ENCODE measurements at regions not wholly inside any gene's neighbourhood (a gene's known extent, or its start where the extent isn't known, plus 50 kb on each side); places are given as distances from the start of the nearest gene placed in this dataset.

DNA sequence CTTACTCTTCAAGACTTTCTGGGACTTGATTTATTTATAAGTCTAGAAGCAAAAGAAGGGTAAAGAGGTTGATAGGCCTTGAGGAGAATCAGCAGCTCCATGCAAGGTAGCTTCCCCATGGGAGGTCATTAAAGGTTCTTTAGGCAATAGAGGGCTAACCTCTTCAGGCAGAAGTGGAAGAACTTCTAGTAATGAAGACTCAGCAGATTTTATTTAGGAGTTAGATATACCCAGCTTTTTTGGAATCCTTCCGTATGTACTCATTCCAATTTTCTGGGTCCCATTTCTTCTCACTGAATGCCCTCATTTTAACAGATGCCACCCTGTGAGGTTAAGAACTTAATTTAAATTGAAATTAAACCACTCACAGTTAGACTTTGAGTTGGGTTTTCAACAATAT is 565.6 kb downstream of the LRFN5 start:
- no peaks in the 10 kb centered on the region for H3K4me1 Mint-ChIP-seq
- DNase-seq (ENCODE audit: low spot score in 2 of 2), result no peak
- ATAC-seq, result no peak
- H3K27ac Mint-ChIP-seq, result no peak overlapping the region
- no peak overlapping the region for H3K4me3 Mint-ChIP-seq
- peaks cover 14% of the 10 kb centered on the region for H3K9me3 Mint-ChIP-seq
- H3K36me3 Mint-ChIP-seq, result no peaks in the 10 kb centered on the region

- H3K9me3 Mint-ChIP-seq, result peaks cover 8% of the 10 kb centered on the region
- DNase-seq (ENCODE audit: low spot score in 2 of 2) (no peak), ATAC-seq (no peak)
- no peak overlapping the region for H3K27ac Mint-ChIP-seq
- no peaks in the 10 kb centered on the region for H3K4me1 Mint-ChIP-seq
- H3K4me3 Mint-ChIP-seq, result no peak overlapping the region
- H3K36me3 Mint-ChIP-seq, result no peaks in the 10 kb centered on the region
These were observed 556.5 kb downstream of the LRFN5 start for GRCh38 chr14:42163136-42163535.

DNA sequence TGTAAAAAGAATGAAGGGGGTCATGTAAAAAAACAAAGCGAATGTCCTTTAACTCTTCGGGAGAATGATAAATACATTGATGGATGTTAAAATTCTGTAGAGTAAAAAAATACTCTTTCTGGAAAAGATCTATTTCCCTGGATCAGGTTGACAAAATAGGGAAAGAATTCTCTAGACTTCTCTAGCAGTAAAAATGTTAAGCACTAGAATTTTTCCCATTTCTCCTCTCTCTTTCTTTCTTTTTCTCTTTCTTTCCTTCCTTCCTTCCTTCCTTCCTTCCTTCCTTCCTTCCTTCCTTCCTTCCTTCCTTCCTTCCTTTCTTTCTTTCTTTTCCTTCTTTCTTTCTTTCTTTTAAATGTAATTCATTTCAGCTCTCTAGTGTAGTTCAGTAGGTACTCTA is 552.5 kb downstream of the LRFN5 start:
- DNase-seq (ENCODE audit: low spot score in 2 of 2), result no peak
- no peak overlapping the region for H3K4me3 Mint-ChIP-seq
- no peak overlapping the region for H3K27ac Mint-ChIP-seq
- H3K9me3 Mint-ChIP-seq, result peaks cover 6% of the 10 kb centered on the region
- no peaks in the 10 kb centered on the region for H3K4me1 Mint-ChIP-seq
- ATAC-seq, result no peak
- no peaks in the 10 kb centered on the region for H3K36me3 Mint-ChIP-seq

DNA sequence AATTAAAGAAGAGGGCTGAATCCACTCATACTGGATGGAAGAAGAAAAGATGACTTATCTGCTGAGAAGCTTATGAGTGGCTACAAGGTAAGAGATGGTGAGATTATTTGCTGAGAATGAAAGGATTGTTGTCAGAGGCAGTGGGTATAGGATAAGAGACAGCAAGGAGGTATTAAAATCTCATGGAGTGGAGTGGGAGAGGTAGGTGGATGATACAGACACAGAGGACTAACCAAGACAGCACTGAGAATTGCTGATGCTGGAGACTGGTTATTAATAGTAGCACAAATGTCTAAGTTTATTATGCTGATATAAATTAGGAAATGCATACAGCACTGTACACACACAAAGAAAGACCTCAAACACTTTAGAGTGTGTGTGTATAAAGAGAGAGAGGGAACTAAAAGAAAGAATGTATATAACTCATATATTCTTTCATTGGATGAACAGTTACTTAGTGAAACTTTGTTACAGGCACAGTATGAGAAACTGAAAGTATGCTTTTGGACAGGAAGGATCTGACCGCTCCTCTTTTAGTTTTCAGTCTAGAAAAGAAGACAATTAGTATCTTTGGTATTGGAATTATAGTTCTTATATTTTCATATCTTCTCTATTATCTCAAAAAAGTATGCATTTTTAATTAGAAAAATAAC is 543.1 kb downstream of the LRFN5 start:
- Mint-ChIP-seq H3K36me3 (no peaks in the 10 kb centered on the region), H3K4me1 (no peaks in the 10 kb centered on the region), H3K9me3 (peaks cover 12% of the 10 kb centered on the region), H3K4me3 (no peak overlapping the region), H3K27ac (no peak overlapping the region)
- ATAC-seq, result no peak
- DNase-seq (ENCODE audit: low spot score in 2 of 2), result no peak

DNA sequence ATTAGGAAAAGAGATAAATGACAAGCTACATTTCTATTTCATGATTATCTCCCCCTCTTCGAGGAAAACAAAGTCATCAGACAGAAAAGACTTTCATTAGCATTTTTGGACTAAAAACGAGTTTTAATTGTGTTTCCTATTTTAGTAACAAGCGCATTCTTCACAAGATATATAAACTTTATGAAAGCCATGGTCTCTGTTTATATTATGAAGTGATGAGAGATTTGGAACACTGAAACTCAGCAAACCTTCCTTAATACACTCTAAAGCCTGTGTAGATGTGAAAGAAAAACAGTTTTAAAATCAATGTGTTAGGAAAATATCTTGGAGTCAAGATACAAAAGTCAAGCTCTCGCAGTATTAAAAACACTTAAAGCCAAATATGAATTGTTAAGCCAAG is 539.1 kb downstream of the LRFN5 start:
- DNase-seq (ENCODE audit: low spot score in 2 of 2), result no peak
- H3K9me3 Mint-ChIP-seq, result peaks cover 12% of the 10 kb centered on the region
- H3K4me1 Mint-ChIP-seq, result no peaks in the 10 kb centered on the region
- no peaks in the 10 kb centered on the region for H3K36me3 Mint-ChIP-seq
- H3K27ac Mint-ChIP-seq, result no peak overlapping the region
- ATAC-seq, result no peak
- no peak overlapping the region for H3K4me3 Mint-ChIP-seq

DNA sequence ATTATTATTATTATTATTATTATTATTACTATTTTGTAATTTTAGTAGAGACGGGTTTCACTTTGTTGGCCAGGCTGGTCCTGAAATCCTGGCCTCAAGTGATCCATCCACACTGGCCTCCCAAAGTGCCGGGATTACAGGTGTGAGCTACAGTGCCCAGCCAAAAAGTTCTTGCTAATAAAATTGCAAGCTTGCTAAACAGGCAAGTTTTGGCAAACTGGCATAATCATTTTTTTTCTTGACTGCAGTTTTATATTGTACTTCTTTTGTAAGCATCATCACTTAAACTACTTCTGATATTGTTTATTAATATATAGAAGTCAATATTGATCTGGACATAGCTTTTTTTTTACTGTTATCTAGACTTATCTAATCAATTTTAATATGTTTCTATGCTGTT is 536.4 kb downstream of the LRFN5 start:
- Mint-ChIP-seq H3K4me3 (no peak overlapping the region), H3K36me3 (no peaks in the 10 kb centered on the region), H3K4me1 (no peaks in the 10 kb centered on the region), H3K9me3 (peaks cover 10% of the 10 kb centered on the region), H3K27ac (no peak overlapping the region)
- DNase-seq (ENCODE audit: low spot score in 2 of 2), result no peak
- no peak for ATAC-seq

GRCh38 chr14:42141328-42141727 is 534.7 kb downstream of the LRFN5 start:
- no peak overlapping the region for H3K27ac Mint-ChIP-seq
- no peaks in the 10 kb centered on the region for H3K4me1 Mint-ChIP-seq
- no peaks in the 10 kb centered on the region for H3K36me3 Mint-ChIP-seq
- DNase-seq (ENCODE audit: low spot score in 2 of 2) (no peak), ATAC-seq (no peak)
- peaks cover 9% of the 10 kb centered on the region for H3K9me3 Mint-ChIP-seq
- no peak overlapping the region for H3K4me3 Mint-ChIP-seq

GRCh38 chr14:42140831-42141279 is 534.2 kb downstream of the LRFN5 start:
- H3K36me3 Mint-ChIP-seq, result no peaks in the 10 kb centered on the region
- peaks cover 9% of the 10 kb centered on the region for H3K9me3 Mint-ChIP-seq
- no peak overlapping the region for H3K27ac Mint-ChIP-seq
- no peak for ATAC-seq
- no peaks in the 10 kb centered on the region for H3K4me1 Mint-ChIP-seq
- no peak for DNase-seq (ENCODE audit: low spot score in 2 of 2)
- H3K4me3 Mint-ChIP-seq, result no peak overlapping the region

- H3K4me1 Mint-ChIP-seq, result no peaks in the 10 kb centered on the region
- H3K27ac Mint-ChIP-seq, result no peak overlapping the region
- ATAC-seq (no peak), DNase-seq (ENCODE audit: low spot score in 2 of 2) (no peak)
- H3K36me3 Mint-ChIP-seq, result no peaks in the 10 kb centered on the region
- H3K4me3 Mint-ChIP-seq, result no peak overlapping the region
- peaks cover 9% of the 10 kb centered on the region for H3K9me3 Mint-ChIP-seq
These were observed 533.3 kb downstream of the LRFN5 start for GRCh38 chr14:42140001-42140400.

- Mint-ChIP-seq H3K4me1 (no peaks in the 10 kb centered on the region), H3K36me3 (no peaks in the 10 kb centered on the region), H3K4me3 (no peak overlapping the region), H3K9me3 (peaks cover 13% of the 10 kb centered on the region), H3K27ac (no peak overlapping the region)
- ATAC-seq (no peak), DNase-seq (ENCODE audit: low spot score in 2 of 2) (no peak)
These were observed 531.7 kb downstream of the LRFN5 start for GRCh38 chr14:42138406-42138805.

DNA sequence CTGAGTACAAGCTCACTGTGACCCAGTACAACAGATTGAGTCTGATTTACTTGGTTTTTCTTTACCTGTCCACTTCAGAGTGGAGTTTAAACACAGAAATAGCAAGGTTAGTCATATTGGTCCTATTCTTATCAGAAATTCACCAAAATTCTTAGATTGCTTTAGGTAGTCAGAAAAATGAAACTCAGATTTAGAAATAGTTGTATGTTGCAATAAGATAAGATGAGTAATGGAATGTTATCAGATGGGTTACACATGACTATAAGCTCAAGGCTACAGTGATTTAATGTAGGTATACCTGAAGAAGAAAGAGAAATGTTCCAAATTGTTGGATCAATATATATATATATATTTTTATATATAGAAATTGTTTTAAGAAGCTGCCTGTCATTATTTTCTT is 524.1 kb downstream of the LRFN5 start:
- Mint-ChIP-seq H3K9me3 (peaks cover 17% of the 10 kb centered on the region), H3K4me1 (no peaks in the 10 kb centered on the region), H3K4me3 (no peak overlapping the region)

GRCh38 chr14:42123526-42123925 is 516.9 kb downstream of the LRFN5 start:
- Mint-ChIP-seq H3K9me3 (peaks cover 19% of the 10 kb centered on the region), H3K27ac (no peak overlapping the region), H3K4me3 (no peak overlapping the region), H3K36me3 (no peaks in the 10 kb centered on the region), H3K4me1 (no peaks in the 10 kb centered on the region)
- DNase-seq (ENCODE audit: low spot score in 2 of 2) (no peak), ATAC-seq (no peak)

More for the DNA sequence above, 524.1 kb downstream of the LRFN5 start:
- Mint-ChIP-seq H3K36me3 (no peaks in the 10 kb centered on the region), H3K27ac (no peak overlapping the region)
- DNase-seq (ENCODE audit: low spot score in 2 of 2) (no peak), ATAC-seq (no peak)

DNA sequence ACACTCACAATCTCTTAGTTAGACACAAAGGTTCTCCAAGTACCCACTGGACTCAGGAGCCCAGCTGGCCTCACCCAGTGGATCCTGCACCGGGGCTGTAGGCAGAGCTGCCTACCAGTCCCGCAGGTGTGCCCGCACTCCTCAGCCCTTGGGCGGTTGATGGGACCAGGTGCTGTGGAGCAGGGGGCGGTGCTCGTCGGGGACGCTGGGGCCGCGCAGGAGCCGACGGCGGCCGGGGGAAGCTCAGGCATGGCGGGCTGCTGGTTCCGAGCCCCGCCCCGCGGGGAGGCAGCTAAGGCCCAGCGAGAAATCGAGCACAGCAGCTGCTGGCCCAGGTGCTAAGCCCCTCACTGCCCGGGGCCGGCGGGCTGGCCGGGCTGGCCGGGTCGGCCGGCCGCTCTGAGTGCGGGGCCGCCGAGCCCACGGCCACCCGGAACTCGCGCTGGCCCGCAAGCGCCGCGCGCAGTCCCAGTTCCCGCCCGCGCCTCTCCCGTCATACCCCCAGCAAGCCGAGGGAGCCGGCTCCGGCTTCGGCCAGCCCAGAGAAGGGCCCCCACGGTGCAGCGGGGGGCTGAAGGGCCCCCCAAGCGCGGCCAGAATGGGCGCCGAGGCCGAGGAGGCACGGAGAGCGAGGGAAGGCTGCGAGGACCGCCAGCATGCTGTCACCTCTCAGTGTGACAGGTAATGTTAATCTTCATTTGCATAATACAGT is 506.8 kb downstream of the LRFN5 start:
- H3K4me3 Mint-ChIP-seq, result no peak overlapping the region
- no peak for ATAC-seq

DNA sequence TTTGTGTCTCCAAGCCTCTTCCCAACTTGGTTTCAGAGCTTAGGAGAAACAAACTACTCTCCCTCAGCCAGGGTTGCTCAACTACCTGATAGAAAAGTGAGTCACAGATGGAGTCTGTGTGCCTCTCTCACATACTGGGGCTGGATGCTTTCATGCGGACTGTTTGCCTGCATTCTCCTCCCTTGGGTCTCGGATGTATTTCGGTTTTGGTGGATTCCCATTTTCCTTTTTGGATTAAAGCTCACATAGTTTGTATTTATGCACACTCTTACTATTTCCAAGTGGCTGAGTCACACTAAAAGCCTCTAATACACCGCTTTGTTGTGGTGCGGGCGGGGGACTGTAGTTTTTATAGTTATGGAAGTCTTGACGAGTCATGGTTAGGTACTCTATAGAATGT is 505.4 kb downstream of the LRFN5 start:
- Mint-ChIP-seq H3K4me3 (no peak overlapping the region), H3K4me1 (no peaks in the 10 kb centered on the region), H3K9me3 (peaks cover 10% of the 10 kb centered on the region), H3K27ac (no peak overlapping the region), H3K36me3 (no peaks in the 10 kb centered on the region)
- no peak for ATAC-seq
- DNase-seq (ENCODE audit: low spot score in 2 of 2), result no peak

More for the DNA sequence above, 506.8 kb downstream of the LRFN5 start:
- no peak for DNase-seq (ENCODE audit: low spot score in 2 of 2)
- Mint-ChIP-seq H3K9me3 (peaks cover 8% of the 10 kb centered on the region), H3K36me3 (no peaks in the 10 kb centered on the region), H3K27ac (no peak overlapping the region), H3K4me1 (no peaks in the 10 kb centered on the region)

DNA sequence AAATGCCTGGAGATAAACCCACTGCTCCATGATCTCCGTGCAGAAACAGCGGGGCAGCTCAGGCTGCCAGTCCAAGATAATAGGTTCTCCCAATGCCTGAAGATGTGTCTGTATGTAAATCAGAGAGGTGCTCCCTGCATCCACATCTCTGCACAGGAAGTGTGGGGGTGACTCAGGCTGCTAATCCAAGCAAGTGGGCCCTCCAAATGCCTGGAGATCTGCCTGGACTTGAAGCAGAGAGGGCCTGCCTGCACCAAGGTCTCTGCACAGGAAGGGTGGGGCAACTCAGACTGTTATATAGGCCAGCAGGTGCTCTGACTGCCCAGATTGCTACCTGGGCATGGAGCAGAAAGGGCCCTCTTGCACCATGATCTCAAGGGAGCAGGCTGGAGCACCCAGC is 504.7 kb downstream of the LRFN5 start:
- no peak overlapping the region for H3K27ac Mint-ChIP-seq
- H3K4me1 Mint-ChIP-seq, result no peaks in the 10 kb centered on the region
- DNase-seq (ENCODE audit: low spot score in 2 of 2) (no peak), ATAC-seq (no peak)
- peaks cover 10% of the 10 kb centered on the region for H3K9me3 Mint-ChIP-seq
- H3K36me3 Mint-ChIP-seq, result no peaks in the 10 kb centered on the region
- no peak overlapping the region for H3K4me3 Mint-ChIP-seq

DNA sequence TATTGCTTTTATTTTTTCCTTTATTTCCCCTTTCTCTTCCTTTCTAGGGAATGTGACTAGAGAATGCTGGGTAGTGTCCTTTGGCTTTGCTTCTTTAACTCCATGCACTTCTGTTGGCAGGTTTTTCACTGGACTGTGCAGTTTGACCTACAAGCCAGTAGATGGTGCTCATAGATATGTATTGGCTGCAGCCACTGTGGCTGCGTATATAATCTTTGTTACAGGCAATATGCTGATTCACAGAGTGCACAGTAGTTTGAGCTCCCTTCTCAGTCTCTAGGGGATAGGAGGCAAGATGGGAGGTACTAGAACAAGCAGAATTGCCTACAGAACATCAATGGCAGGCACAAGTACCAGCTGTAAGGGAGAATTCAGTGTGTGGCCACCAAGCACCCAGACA is 503.5 kb downstream of the LRFN5 start:
- ATAC-seq, result no peak
- H3K4me3 Mint-ChIP-seq, result no peak overlapping the region
- no peaks in the 10 kb centered on the region for H3K36me3 Mint-ChIP-seq
- H3K4me1 Mint-ChIP-seq, result no peaks in the 10 kb centered on the region
- no peak for DNase-seq (ENCODE audit: low spot score in 2 of 2)
- H3K27ac Mint-ChIP-seq, result no peak overlapping the region
- H3K9me3 Mint-ChIP-seq, result peaks cover 10% of the 10 kb centered on the region

All from stimulated activated effector memory CD8-positive, alpha-beta T cell treated with anti-CD3 and anti-CD28 coated beads, Interleukin-12 subunit alpha, Interleukin-12 subunit beta, amount 100 ng/mL, for 72 hours (primary cell).